Heart left ventricle (tissue), 16 donors: ENCODE measurements at regions not wholly inside any gene's neighbourhood (a gene's known extent, or its start where the extent isn't known, plus 50 kb on each side); places are given as distances from the start of the nearest gene placed in this dataset.

ENCODE experiments used
- ATAC-seq, 4 donors: fragments of 200-7000 bp; cut with Tn5 transposase; one replicate each; pipeline ENCODE4 v1.9.1; 2020 to 2022; ENCODE audit warnings: moderate library complexity in 4 of 4, mild to moderate bottlenecking in 3 of 4, moderate number of reproducible peaks in 1 of 4
- DNase-seq, 5 donors: peaks; one replicate each; pipeline ENCODE4 v3.0.0-alpha.2; 2020
- H3K27ac ChIP-seq, 12 donors: fragments of 200-600 bp; sonication (generic) in 4 of 12; one replicate each; pipeline versions ENCODE4 v1.5.0 to v1.8.0; 2016 to 2022; ENCODE audit warnings: mild to moderate bottlenecking in 2 of 12
- H3K27me3 ChIP-seq, 9 donors: fragments of 200-600 bp; sonication (generic) in 2 of 9; one replicate each; pipeline versions ENCODE4 v1.5.1 to v1.8.0; 2016 to 2022; ENCODE audit warnings: mild to moderate bottlenecking in 3 of 9
- H3K36me3 ChIP-seq, 9 donors: fragments of 200-600 bp; sonication (generic) in 2 of 9; one replicate each; pipeline versions ENCODE4 v1.5.0 to v1.8.0; 2018 to 2022; ENCODE audit warnings: mild to moderate bottlenecking in 2 of 9
- H3K4me1 ChIP-seq, 12 donors: fragments of 200-600 bp; sonication (generic) in 4 of 12; one replicate each; pipeline versions ENCODE4 v1.5.0 to v1.8.0; 2016 to 2022; ENCODE audit warnings: mild to moderate bottlenecking in 3 of 12
- H3K4me3 ChIP-seq, 12 donors: fragments of 200-600 bp; sonication (generic) in 4 of 12; one replicate each; pipeline versions ENCODE4 v1.5.0 to v1.8.0; 2017 to 2022; ENCODE audit warnings: mild to moderate bottlenecking in 9 of 12, moderate library complexity in 4 of 12
- H3K9me3 ChIP-seq, 12 donors: fragments of 200-600 bp; sonication (generic) in 4 of 12; one replicate each; pipeline versions ENCODE4 v1.5.0 to v1.8.0; 2016 to 2022; ENCODE audit warnings: mild to moderate bottlenecking in 1 of 12
- POLR2A ChIP-seq, 2 donors: fragments of 450-650 bp; IDR thresholded peaks; one replicate each; pipeline ENCODE4 v1.6.1; 2017; ENCODE audit warnings: antibody characterized with exemption in 2 of 2, mild to moderate bottlenecking in 2 of 2, moderate library complexity in 2 of 2
- WGBS, 4 donors: extraction: QIAGEN DNeasy Blood & Tissue Kit in 2 of 4; methylation state at CpG; one replicate each; pipeline versions ENCODE4 v1.1.5 to v1.1.7; 2013 to 2018; 5-methylcytosine and 5-hydroxymethylcytosine counted together
- intact Hi-C, 10 donors: fragments of 100-400 bp; cut with DNase I; formaldehyde crosslinking; loops; one replicate each; pipeline versions ENCODE4 v1.11.1 to v1.14.2; 2022
- TF ChIP-seq, protein P1 (sequence below), 12 donors: fragments of 200-600 bp; sonication (generic) in 4 of 12; IDR thresholded peaks; one replicate each; pipeline versions ENCODE4 v1.5.0 to v1.8.0; 2018 to 2022; ENCODE audit warnings: antibody characterized with exemption in 12 of 12, mild to moderate bottlenecking in 5 of 12
- donor health status: ischemic (EF 13 %, LVEDD 7.1; RV severe dilation, severe dysfunction).
- donor health status: healthy with polysubstance abuse.
- donor health status: DM: no; HTN: yes; CAD: no.
- donor health status: DM: no; HTN: no; CAD: no.
- donor health status: ischemic (EF 25% LVEDD 6.9; RV normal size, moderate dysfunction).
- donor health status: ischemic (EF 25% LVEDD 5.7; RV mildly dilated, moderate dysfunction).
- donor health status: healthy.
- donor health status: DM: yes; HTN: yes; CAD: no.
- donor health status: ischemic (EF 35%, LVEDD 5.7; RV mildly dilated, moderate dysfunction).
- donor health status: nonischemic (EF 11% LVEDD 7.7; RV severe dilation, severe dysfunction).
- donor health status: DM: yes; HTN: yes; CAD: no.
- donor health status: PGD.
- donor health status: ischemic (EF 29% LVEDD 5.4; RV normal size, mild dysfunction).
- donor health status: nonischemic (EF 23%, LVEDD 6.1; RV moderate dilation, normal function).

DNA sequence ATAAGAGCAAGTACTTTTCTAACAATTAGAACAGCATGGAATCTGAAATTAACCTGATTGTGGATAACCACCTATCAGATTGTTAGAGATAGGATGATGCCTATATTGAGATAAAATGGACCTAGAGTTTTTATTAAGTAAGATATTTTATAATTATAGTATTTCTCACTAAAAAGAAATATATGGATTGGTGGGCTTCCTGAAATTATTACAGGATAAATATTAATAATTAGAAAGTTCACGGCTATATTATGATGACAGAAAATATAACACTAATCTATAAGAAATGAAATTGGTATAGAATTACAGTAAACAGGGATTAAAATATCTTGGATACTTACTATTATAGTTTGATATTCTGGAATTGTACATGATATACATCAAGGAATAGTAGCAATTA lies 378.0 kb upstream of the SPRY2 start:
- ATAC-seq (no peak), DNase-seq (no peak)
- 96 to 99% (median 98%) methylated on average over 1 of the region's 1 CpG for WGBS, 4 donors
- intact Hi-C loops = no loop called here
- Histone ChIP-seq H3K9me3 (no peaks in the 10 kb centered on the region), H3K4me1 (peaks cover 0 to 12% (median 0%) of the 10 kb centered on the region in 12 donors), H3K36me3 (no peaks in the 10 kb centered on the region), H3K4me3 (no peak overlapping the region), H3K27ac (no peak overlapping the region), H3K27me3 (no peaks in the 10 kb centered on the region)
- no peak for TF ChIP-seq POLR2A (IDR thresholded peaks at IDR 0.05)
- TF ChIP-seq, protein P1, sequence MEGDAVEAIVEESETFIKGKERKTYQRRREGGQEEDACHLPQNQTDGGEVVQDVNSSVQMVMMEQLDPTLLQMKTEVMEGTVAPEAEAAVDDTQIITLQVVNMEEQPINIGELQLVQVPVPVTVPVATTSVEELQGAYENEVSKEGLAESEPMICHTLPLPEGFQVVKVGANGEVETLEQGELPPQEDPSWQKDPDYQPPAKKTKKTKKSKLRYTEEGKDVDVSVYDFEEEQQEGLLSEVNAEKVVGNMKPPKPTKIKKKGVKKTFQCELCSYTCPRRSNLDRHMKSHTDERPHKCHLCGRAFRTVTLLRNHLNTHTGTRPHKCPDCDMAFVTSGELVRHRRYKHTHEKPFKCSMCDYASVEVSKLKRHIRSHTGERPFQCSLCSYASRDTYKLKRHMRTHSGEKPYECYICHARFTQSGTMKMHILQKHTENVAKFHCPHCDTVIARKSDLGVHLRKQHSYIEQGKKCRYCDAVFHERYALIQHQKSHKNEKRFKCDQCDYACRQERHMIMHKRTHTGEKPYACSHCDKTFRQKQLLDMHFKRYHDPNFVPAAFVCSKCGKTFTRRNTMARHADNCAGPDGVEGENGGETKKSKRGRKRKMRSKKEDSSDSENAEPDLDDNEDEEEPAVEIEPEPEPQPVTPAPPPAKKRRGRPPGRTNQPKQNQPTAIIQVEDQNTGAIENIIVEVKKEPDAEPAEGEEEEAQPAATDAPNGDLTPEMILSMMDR (IDR thresholded peaks at IDR 0.05) = no peak

DNA sequence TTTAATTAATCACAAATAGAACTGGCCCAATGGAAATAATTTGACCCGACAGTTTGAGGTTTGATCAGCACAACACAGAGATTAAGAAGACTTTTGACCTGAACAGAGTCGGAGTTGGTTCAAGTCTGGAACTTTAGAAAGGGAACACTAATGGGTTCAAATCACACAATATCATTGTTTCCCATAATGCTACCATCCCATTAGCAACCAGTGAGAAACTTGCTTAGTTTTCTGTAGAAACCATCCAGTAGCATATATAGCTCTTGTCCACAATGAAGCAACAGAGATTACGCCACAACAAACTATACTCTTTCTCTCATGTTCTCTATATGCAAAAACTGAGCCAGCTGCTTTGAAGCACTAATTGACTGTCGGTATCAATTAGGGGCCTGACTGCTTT lies 376.9 kb upstream of the SPRY2 start:
- intact Hi-C loops = no loop called here
- Histone ChIP-seq H3K36me3 (no peaks in the 10 kb centered on the region), H3K27ac (no peak overlapping the region), H3K4me3 (no peak overlapping the region), H3K27me3 (no peaks in the 10 kb centered on the region), H3K4me1 (peaks cover 0 to 12% (median 0%) of the 10 kb centered on the region in 12 donors), H3K9me3 (peaks cover 0 to 12% (median 0%) of the 10 kb centered on the region in 12 donors)
- no peak for TF ChIP-seq POLR2A (IDR thresholded peaks at IDR 0.05)
- TF ChIP-seq, protein P1 (IDR thresholded peaks at IDR 0.05) = no peak
- no peak for ATAC-seq
- WGBS, 4 donors = 92 to 98% (median 96%) methylated on average over 4 of the region's 4 CpGs
- DNase-seq = no peak

DNA sequence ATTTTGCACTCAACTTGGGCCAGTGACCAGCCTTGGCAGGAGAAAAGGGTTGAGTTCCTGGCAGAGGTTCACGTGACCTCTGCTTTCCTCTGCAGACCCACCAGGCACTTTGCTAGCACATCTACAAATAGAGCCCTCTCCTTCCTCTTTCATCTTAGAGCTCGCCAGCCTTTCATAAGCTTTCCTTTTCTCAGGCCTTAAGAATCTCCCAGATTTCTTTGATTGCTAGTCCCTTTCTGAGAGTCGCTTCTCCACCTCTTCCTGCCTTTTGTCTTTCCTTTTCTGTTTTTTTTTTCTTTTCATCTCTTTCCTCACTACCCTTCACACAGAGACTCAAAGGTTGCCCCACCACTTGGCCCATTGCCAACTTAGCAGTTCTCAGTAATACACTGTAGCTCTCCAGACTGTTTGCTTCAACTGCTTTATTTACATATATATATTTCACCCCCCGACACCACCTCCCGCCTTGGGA lies 375.7 kb upstream of the SPRY2 start:
- 27 to 45% (median 33%) methylated on average over 5 of the region's 5 CpGs for WGBS, 4 donors
- ATAC-seq (peak; percentile 92 to 97 (median 96)), DNase-seq (peak in 4 of 5 donors; percentile 43 to 64 (median 53))
- Histone ChIP-seq H3K27me3 (no peaks in the 10 kb centered on the region), H3K27ac (peak overlapping the region; percentile 24 to 68 (median 53)), H3K36me3 (no peaks in the 10 kb centered on the region), H3K4me3 (peak overlapping the region in 1 of 12 donors; percentile 17), H3K9me3 (peaks cover 0 to 14% (median 0%) of the 10 kb centered on the region in 12 donors), H3K4me1 (peaks cover 0 to 12% (median 0%) of the 10 kb centered on the region in 12 donors)
- TF ChIP-seq POLR2A (IDR thresholded peaks at IDR 0.05) = no peak
- TF ChIP-seq, protein P1 (IDR thresholded peaks at IDR 0.05) = no peak
- intact Hi-C loops = no loop called here

- TF ChIP-seq POLR2A (IDR thresholded peaks at IDR 0.05) = no peak
- TF ChIP-seq, protein P1 (IDR thresholded peaks at IDR 0.05) = no peak
- WGBS, 4 donors = 92 to 99% (median 94%) methylated on average over 2 of the region's 2 CpGs
Measured at GRCh38 chr13:80712026-80712425, 371.1 kb upstream of the SPRY2 start.

More at GRCh38 chr13:80712026-80712425, 371.1 kb upstream of the SPRY2 start:
- peaks cover 0 to 14% (median 0%) of the 10 kb centered on the region in 12 donors for H3K9me3 ChIP-seq
- intact Hi-C loops = no loop called here
- H3K36me3 ChIP-seq = no peaks in the 10 kb centered on the region
- ATAC-seq (no peak), DNase-seq (no peak)
- no peak overlapping the region for H3K4me3 ChIP-seq
- peaks cover 0 to 8% (median 0%) of the 10 kb centered on the region in 12 donors for H3K4me1 ChIP-seq
- H3K27me3 ChIP-seq = no peaks in the 10 kb centered on the region
- H3K27ac ChIP-seq = no peak overlapping the region
